ENCODE measurements at regions not wholly inside any gene's neighbourhood (a gene's known extent, or its start where the extent isn't known, plus 50 kb on each side); places are given as distances from the start of the nearest gene placed in this dataset.

DNA sequence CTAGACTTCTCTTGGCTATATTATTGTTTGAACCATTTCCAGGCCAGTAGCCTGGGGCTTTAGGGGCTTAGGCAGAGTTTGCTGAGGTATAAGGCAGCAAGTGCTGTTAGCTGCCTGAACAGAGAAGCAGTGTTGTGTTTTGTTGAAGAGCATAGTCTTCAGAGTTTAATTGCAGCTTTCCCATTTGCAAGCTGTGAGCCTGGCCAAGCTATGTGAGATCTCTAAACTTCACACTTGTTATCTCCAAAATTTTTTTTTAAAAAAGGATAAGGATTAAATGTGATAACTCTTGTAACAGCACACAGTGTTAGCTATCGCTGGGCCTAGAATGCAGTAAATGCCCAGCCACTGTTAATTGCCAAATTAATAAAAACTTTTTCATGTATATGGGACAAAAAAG, 782.4 kb downstream of the REEP3 start:
- intact Hi-C loops (cut with micrococcal nuclease; ENCODE audit: unreplicated experiment) = no loop called here

DNA sequence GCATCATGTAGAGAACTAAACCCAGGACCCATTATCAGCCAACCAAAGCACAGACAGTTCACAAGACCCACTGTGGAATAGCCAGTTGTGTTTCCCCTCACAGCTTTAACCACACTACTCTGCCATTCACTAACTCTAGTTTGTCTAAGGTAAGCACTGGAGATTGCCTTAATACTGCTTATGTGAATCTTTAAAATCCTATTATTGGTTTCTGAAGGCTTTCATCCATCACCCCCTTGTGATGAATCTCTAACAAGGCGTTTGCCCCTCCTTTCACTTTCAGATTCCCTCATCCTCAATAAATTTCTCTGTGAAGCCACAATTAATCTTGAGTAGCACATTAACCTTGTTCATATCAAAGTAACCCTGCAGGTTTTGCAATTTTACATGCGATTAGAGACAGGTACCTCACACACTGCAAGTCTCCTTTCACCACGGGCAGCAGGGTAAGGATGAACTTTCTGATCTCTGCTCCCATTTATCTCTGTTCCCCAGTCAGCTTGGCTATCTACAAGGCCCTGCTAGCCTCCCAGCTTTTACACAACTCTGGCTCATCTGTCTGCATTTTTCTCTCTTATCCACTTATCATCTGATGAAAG, 785.6 kb downstream of the REEP3 start:
- no peak overlapping the region for H3K4me3 ChIP-seq (ENCODE audit: low read depth, low read length, poor library complexity, severe bottlenecking)
- H3K9me3 ChIP-seq (ENCODE audit: low read depth, low read length, poor library complexity, severe bottlenecking) = no peaks in the 10 kb centered on the region
- no peaks in the 10 kb centered on the region for H3K36me3 ChIP-seq (ENCODE audit: insufficient read depth, low read length, poor library complexity, severe bottlenecking)
- ChIA-PET CTCF (no interaction called here), POLR2A (ENCODE audit: low non-redundant PET) (no interaction called here)
- BruUV-seq (replicated peaks) = no TSS peak
- no peaks in the 10 kb centered on the region for H3K4me1 ChIP-seq (ENCODE audit: insufficient read depth, low read length, poor library complexity, severe bottlenecking)
- TF ChIP-seq, protein P1, sequence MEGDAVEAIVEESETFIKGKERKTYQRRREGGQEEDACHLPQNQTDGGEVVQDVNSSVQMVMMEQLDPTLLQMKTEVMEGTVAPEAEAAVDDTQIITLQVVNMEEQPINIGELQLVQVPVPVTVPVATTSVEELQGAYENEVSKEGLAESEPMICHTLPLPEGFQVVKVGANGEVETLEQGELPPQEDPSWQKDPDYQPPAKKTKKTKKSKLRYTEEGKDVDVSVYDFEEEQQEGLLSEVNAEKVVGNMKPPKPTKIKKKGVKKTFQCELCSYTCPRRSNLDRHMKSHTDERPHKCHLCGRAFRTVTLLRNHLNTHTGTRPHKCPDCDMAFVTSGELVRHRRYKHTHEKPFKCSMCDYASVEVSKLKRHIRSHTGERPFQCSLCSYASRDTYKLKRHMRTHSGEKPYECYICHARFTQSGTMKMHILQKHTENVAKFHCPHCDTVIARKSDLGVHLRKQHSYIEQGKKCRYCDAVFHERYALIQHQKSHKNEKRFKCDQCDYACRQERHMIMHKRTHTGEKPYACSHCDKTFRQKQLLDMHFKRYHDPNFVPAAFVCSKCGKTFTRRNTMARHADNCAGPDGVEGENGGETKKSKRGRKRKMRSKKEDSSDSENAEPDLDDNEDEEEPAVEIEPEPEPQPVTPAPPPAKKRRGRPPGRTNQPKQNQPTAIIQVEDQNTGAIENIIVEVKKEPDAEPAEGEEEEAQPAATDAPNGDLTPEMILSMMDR (conservative IDR thresholded peaks at IDR 0.05; ENCODE audit: low read depth, low read length) = no peak
- TF ChIP-seq EZH2 (IDR thresholded peaks at IDR 0.05; ENCODE audit: borderline replicate concordance, low read depth, low read length, poor library complexity, severe bottlenecking) = no peak
- H3K27me3 ChIP-seq (replicated peaks; ENCODE audit: insufficient read depth, low read depth, low read length, poor library complexity) = no peaks in the 10 kb centered on the region
- DNase-seq (ENCODE audit: low spot score) = no peak
- intact Hi-C loops (cut with micrococcal nuclease; ENCODE audit: unreplicated experiment) = no loop called here
- no peak overlapping the region for H3K27ac ChIP-seq (ENCODE audit: low read depth, low read length, poor library complexity, severe bottlenecking)

More for the DNA sequence above, 782.4 kb downstream of the REEP3 start:
- Histone ChIP-seq H3K9me3 (ENCODE audit: low read depth, low read length, poor library complexity, severe bottlenecking) (no peaks in the 10 kb centered on the region), H3K36me3 (ENCODE audit: insufficient read depth, low read length, poor library complexity, severe bottlenecking) (no peaks in the 10 kb centered on the region), H3K27me3 (replicated peaks; ENCODE audit: insufficient read depth, low read depth, low read length, poor library complexity) (no peaks in the 10 kb centered on the region), H3K4me3 (ENCODE audit: low read depth, low read length, poor library complexity, severe bottlenecking) (no peak overlapping the region), H3K27ac (ENCODE audit: low read depth, low read length, poor library complexity, severe bottlenecking) (no peak overlapping the region), H3K4me1 (ENCODE audit: insufficient read depth, low read length, poor library complexity, severe bottlenecking) (no peaks in the 10 kb centered on the region)
- ChIA-PET CTCF (no interaction called here), POLR2A (ENCODE audit: low non-redundant PET) (no interaction called here)
- no TSS peak for BruUV-seq (replicated peaks)
- no peak for DNase-seq (ENCODE audit: low spot score)
- TF ChIP-seq EZH2 (IDR thresholded peaks at IDR 0.05; ENCODE audit: borderline replicate concordance, low read depth, low read length, poor library complexity, severe bottlenecking) = no peak

DNA sequence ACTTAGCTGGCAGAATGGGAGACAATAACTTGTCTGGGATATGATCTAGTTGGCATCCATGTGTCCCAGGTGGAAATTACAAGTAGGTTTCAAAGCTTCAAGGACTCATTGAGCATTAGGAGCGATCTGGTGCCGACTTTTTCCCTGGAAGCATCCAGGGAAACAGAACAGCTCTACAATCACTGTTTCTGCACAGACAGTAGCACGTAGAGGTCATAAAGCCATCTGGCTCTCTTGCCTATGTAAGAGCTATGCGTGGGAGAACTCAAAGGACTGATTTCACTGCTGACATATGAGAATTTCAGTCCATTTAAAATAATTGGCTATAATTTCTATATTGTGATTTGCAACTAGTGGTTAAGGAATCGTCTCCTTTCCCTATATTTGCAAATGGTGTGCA, 791.7 kb downstream of the REEP3 start:
- no peak for DNase-seq (ENCODE audit: low spot score)
- no TSS peak for BruUV-seq (replicated peaks)
- ChIA-PET CTCF (no interaction called here), POLR2A (ENCODE audit: low non-redundant PET) (no interaction called here)
- H3K27me3 ChIP-seq (replicated peaks; ENCODE audit: insufficient read depth, low read depth, low read length, poor library complexity) = no peaks in the 10 kb centered on the region
- H3K9me3 ChIP-seq (ENCODE audit: low read depth, low read length, poor library complexity, severe bottlenecking) = no peaks in the 10 kb centered on the region
- H3K27ac ChIP-seq (ENCODE audit: low read depth, low read length, poor library complexity, severe bottlenecking) = no peak overlapping the region
- H3K4me1 ChIP-seq (ENCODE audit: insufficient read depth, low read length, poor library complexity, severe bottlenecking) = no peaks in the 10 kb centered on the region
- no peak for TF ChIP-seq EZH2 (IDR thresholded peaks at IDR 0.05; ENCODE audit: borderline replicate concordance, low read depth, low read length, poor library complexity, severe bottlenecking)
- TF ChIP-seq, protein P1 (conservative IDR thresholded peaks at IDR 0.05; ENCODE audit: low read depth, low read length) = no peak
- no peaks in the 10 kb centered on the region for H3K36me3 ChIP-seq (ENCODE audit: insufficient read depth, low read length, poor library complexity, severe bottlenecking)
- intact Hi-C loops (cut with micrococcal nuclease; ENCODE audit: unreplicated experiment) = no loop called here
- no peak overlapping the region for H3K4me3 ChIP-seq (ENCODE audit: low read depth, low read length, poor library complexity, severe bottlenecking)

DNA sequence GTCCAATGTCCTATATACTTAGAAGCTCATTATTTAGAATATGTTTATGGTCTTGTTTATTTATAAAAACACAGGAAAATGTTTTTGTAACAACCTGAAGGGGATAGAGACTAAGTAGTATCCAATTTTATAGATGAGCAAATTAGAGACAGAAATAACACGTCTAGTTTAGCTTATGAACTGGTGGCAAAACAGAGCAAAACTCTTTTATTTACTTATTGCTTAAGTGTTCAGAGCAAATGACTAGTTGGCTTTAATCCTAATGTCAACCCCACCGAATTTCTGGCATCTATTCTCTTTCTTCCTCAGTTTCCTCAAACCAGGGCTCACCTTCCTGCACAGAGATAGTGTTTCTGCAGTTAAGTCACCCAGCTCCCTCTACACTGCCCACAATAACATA, 792.8 kb downstream of the REEP3 start:
- Histone ChIP-seq H3K27me3 (replicated peaks; ENCODE audit: insufficient read depth, low read depth, low read length, poor library complexity) (no peaks in the 10 kb centered on the region), H3K27ac (ENCODE audit: low read depth, low read length, poor library complexity, severe bottlenecking) (no peak overlapping the region), H3K36me3 (ENCODE audit: insufficient read depth, low read length, poor library complexity, severe bottlenecking) (no peaks in the 10 kb centered on the region), H3K9me3 (ENCODE audit: low read depth, low read length, poor library complexity, severe bottlenecking) (no peaks in the 10 kb centered on the region), H3K4me3 (ENCODE audit: low read depth, low read length, poor library complexity, severe bottlenecking) (no peak overlapping the region), H3K4me1 (ENCODE audit: insufficient read depth, low read length, poor library complexity, severe bottlenecking) (no peaks in the 10 kb centered on the region)
- intact Hi-C loops (cut with micrococcal nuclease; ENCODE audit: unreplicated experiment) = no loop called here
- TF ChIP-seq, protein P1 (conservative IDR thresholded peaks at IDR 0.05; ENCODE audit: low read depth, low read length) = no peak
- no peak for TF ChIP-seq EZH2 (IDR thresholded peaks at IDR 0.05; ENCODE audit: borderline replicate concordance, low read depth, low read length, poor library complexity, severe bottlenecking)
- POLR2A ChIA-PET (ENCODE audit: low non-redundant PET) = no interaction called here
- no TSS peak for BruUV-seq (replicated peaks)
- no peak for DNase-seq (ENCODE audit: low spot score)
- CTCF ChIA-PET = no interaction called here

All from A673 (cell line).